Daoy (cell line): ENCODE measurements at regions not wholly inside any gene's neighbourhood (a gene's known extent, or its start where the extent isn't known, plus 50 kb on each side); places are given as distances from the start of the nearest gene placed in this dataset.

Experiments
- DNase-seq: peaks from one replicate; pipeline ENCODE4 v3.0.0-alpha.2; 2015; ENCODE audit warnings: low read depth

- no peak for DNase-seq
Observed at GRCh38 chr13:105144936-105145335, 1390.5 kb downstream of the EFNB2 start.

GRCh38 chr13:105144020-105144419, 1391.4 kb downstream of the EFNB2 start:
- no peak for DNase-seq

GRCh38 chr13:105142556-105142955, 1392.9 kb downstream of the EFNB2 start:
- no peak for DNase-seq

GRCh38 chr13:105139380-105140285, 1395.8 kb downstream of the EFNB2 start:
- DNase-seq: peak; percentile 40

GRCh38 chr13:105139048-105139379, 1396.4 kb downstream of the EFNB2 start:
- no peak for DNase-seq

- DNase-seq: no peak
Observed at GRCh38 chr13:105135852-105136615, 1399.4 kb downstream of the EFNB2 start.

- DNase-seq: no peak
Observed at GRCh38 chr13:105127732-105128131, 1407.7 kb downstream of the EFNB2 start.

GRCh38 chr13:105121221-105121620, 1414.2 kb downstream of the EFNB2 start:
- no peak for DNase-seq

- no peak for DNase-seq
Observed at GRCh38 chr13:105118426-105118985, 1417.0 kb downstream of the EFNB2 start.

GRCh38 chr13:105116966-105117365, 1418.5 kb downstream of the EFNB2 start:
- DNase-seq: no peak

GRCh38 chr13:105112561-105112960, 1422.9 kb downstream of the EFNB2 start:
- no peak for DNase-seq

- DNase-seq: no peak
Observed at GRCh38 chr13:105107781-105108180, 1427.7 kb downstream of the EFNB2 start.

- no peak for DNase-seq
Observed at GRCh38 chr13:105105471-105105870, 1430.0 kb downstream of the EFNB2 start.

- DNase-seq: no peak
Observed at GRCh38 chr13:105097521-105097920, 1437.9 kb downstream of the EFNB2 start.

- no peak for DNase-seq
Observed at GRCh38 chr13:105089858-105090643, 1445.4 kb downstream of the EFNB2 start.

- no peak for DNase-seq
Observed at GRCh38 chr13:105087945-105088344, 1447.5 kb downstream of the EFNB2 start.

- DNase-seq: peak; percentile 2
Observed at GRCh38 chr13:105084931-105085330, 1450.5 kb downstream of the EFNB2 start.

GRCh38 chr13:105083992-105084391, 1451.5 kb downstream of the EFNB2 start:
- DNase-seq: no peak

- DNase-seq: no peak
Observed at GRCh38 chr13:105074755-105075154, 1460.7 kb downstream of the EFNB2 start.

GRCh38 chr13:105073041-105073440, 1462.4 kb downstream of the EFNB2 start:
- no peak for DNase-seq

GRCh38 chr13:105070452-105070851, 1465.0 kb downstream of the EFNB2 start:
- no peak for DNase-seq

GRCh38 chr13:105069106-105069505, 1466.4 kb downstream of the EFNB2 start:
- no peak for DNase-seq
